ENCODE measurements at regions not wholly inside any gene's neighbourhood (a gene's known extent, or its start where the extent isn't known, plus 50 kb on each side); places are given as distances from the start of the nearest gene placed in this dataset.
"Not testable (repeated sequence)": the region's sequence is repeated elsewhere in the genome, so short reads cannot be mapped to it uniquely, and the experiment has no call there.

- Histone ChIP-seq H3K36me3 (no peaks in the 10 kb centered on the region), H3K27ac (no peak overlapping the region), H3K4me1 (no peaks in the 10 kb centered on the region), H3K4me3 (no peak overlapping the region), H3K9me3 (no peaks in the 10 kb centered on the region), H3K27me3 (no peaks in the 10 kb centered on the region)
- no peak for DNase-seq (ENCODE audit: low spot score)
- TF ChIP-seq CTCF (IDR thresholded peaks at IDR 0.05): no peak
These were observed 354.5 kb upstream of the IZUMO3 start for GRCh38 chr9:24900179-24900578.

GRCh38 chr9:24899463-24899862, 353.8 kb upstream of the IZUMO3 start:
- TF ChIP-seq CTCF (IDR thresholded peaks at IDR 0.05): no peak
- Histone ChIP-seq H3K36me3 (no peaks in the 10 kb centered on the region), H3K27me3 (no peaks in the 10 kb centered on the region), H3K9me3 (no peaks in the 10 kb centered on the region), H3K4me1 (no peaks in the 10 kb centered on the region), H3K27ac (no peak overlapping the region), H3K4me3 (no peak overlapping the region)
- no peak for DNase-seq (ENCODE audit: low spot score)

GRCh38 chr9:24897826-24898225, 352.1 kb upstream of the IZUMO3 start:
- no peak for DNase-seq (ENCODE audit: low spot score)
- no peaks in the 10 kb centered on the region for H3K36me3 ChIP-seq
- H3K9me3 ChIP-seq: peaks cover 0 to 6% of the 10 kb centered on the region in 2 donors
- TF ChIP-seq CTCF (IDR thresholded peaks at IDR 0.05): no peak
- H3K27me3 ChIP-seq: no peaks in the 10 kb centered on the region
- H3K4me3 ChIP-seq: no peak overlapping the region
- no peaks in the 10 kb centered on the region for H3K4me1 ChIP-seq
- no peak overlapping the region for H3K27ac ChIP-seq

- H3K27ac ChIP-seq: no peak overlapping the region
- H3K27me3 ChIP-seq: no peaks in the 10 kb centered on the region
- no peak for DNase-seq (ENCODE audit: low spot score)
- no peaks in the 10 kb centered on the region for H3K4me1 ChIP-seq
- no peaks in the 10 kb centered on the region for H3K36me3 ChIP-seq
- no peaks in the 10 kb centered on the region for H3K9me3 ChIP-seq
- no peak overlapping the region for H3K4me3 ChIP-seq
- no peak for TF ChIP-seq CTCF (IDR thresholded peaks at IDR 0.05)
These were observed 335.7 kb upstream of the IZUMO3 start for GRCh38 chr9:24881361-24881760.

GRCh38 chr9:24879591-24879990, 333.9 kb upstream of the IZUMO3 start:
- H3K9me3 ChIP-seq: no peaks in the 10 kb centered on the region
- no peaks in the 10 kb centered on the region for H3K27me3 ChIP-seq
- no peaks in the 10 kb centered on the region for H3K36me3 ChIP-seq
- TF ChIP-seq CTCF (IDR thresholded peaks at IDR 0.05): no peak
- DNase-seq (ENCODE audit: low spot score): no peak
- H3K4me1 ChIP-seq: no peaks in the 10 kb centered on the region
- H3K27ac ChIP-seq: no peak overlapping the region
- no peak overlapping the region for H3K4me3 ChIP-seq

GRCh38 chr9:24856601-24857000, 310.9 kb upstream of the IZUMO3 start:
- H3K27ac ChIP-seq; H3K4me1 ChIP-seq; DNase-seq (ENCODE audit: low spot score); H3K36me3 ChIP-seq; H3K4me3 ChIP-seq; H3K9me3 ChIP-seq; H3K27me3 ChIP-seq: not testable (repeated sequence)

Data from right atrium auricular region (tissue), 2 donors.